ENCODE measurements at regions not wholly inside any gene's neighbourhood (a gene's known extent, or its start where the extent isn't known, plus 50 kb on each side); places are given as distances from the start of the nearest gene placed in this dataset.

- Histone ChIP-seq H3K4me1 (ENCODE audit: insufficient read depth, low read length) (no peaks in the 10 kb centered on the region), H3K4me2 (ENCODE audit: low read depth, low read length) (no peak overlapping the region), H3K27me3 (ENCODE audit: control insufficient read depth in 1 of 2, insufficient read depth in 2 of 2, low read length in 2 of 2) (no peaks in the 10 kb centered on the region), H3K27ac (ENCODE audit: extremely low read length, insufficient read depth, low read length) (no peak overlapping the region), H3K9ac (ENCODE audit: insufficient read depth, low read depth, low read length) (no peak overlapping the region), H4K20me1 (ENCODE audit: insufficient read depth, low read length) (no peaks in the 10 kb centered on the region), H3K79me2 (ENCODE audit: insufficient read depth, low read length) (no peaks in the 10 kb centered on the region), H3K36me3 (replicated peaks in 1 of 2; ENCODE audit: control insufficient read depth in 1 of 2, insufficient read depth in 2 of 2, low read length in 2 of 2) (no peaks in the 10 kb centered on the region), H2AFZ (ENCODE audit: low read length) (no peak overlapping the region), H3K4me3 (replicated peaks in 1 of 3; ENCODE audit: insufficient read depth in 1 of 3, low read depth in 2 of 3, low read length in 3 of 3) (no peak overlapping the region), H3K9me3 (ENCODE audit: low read length) (no peaks in the 10 kb centered on the region)
- ChIA-PET CTCF (ENCODE audit: low intra/inter-chr PET ratio, low total read pairs) (no interaction called here), POLR2A (no interaction called here)
- intact Hi-C loops (cut with micrococcal nuclease; ENCODE audit: unreplicated experiment) (no loop called here), in situ Hi-C loops (cut with HindIII; ENCODE audit: extremely low pct_ligation_motif_present, low pct_unique_long_range_greater_than_20kb) (no loop called here)
- BruUV-seq (replicated peaks), result no TSS peak
- DNase-seq (ENCODE audit: low spot score) (no peak), FAIRE-seq (no peak), ATAC-seq (no peak)
- no peak for TF ChIP-seq TRIM22 (IDR thresholded peaks at IDR 0.05)
- no peak for TF ChIP-seq IRF1 (CRISPR knock-in tag; IDR thresholded peaks at IDR 0.05; ENCODE audit: low read depth)
- 0% methylated on average over 2 of the region's 2 CpGs for WGBS (ENCODE audit: low lambda C conversion rate)
These were observed 72.4 kb upstream of the BBX start for GRCh38 chr3:107450254-107450893.

GRCh38 chr3:107452436-107452835 is 70.3 kb upstream of the BBX start:
- in situ Hi-C loops (cut with HindIII; ENCODE audit: extremely low pct_ligation_motif_present, low pct_unique_long_range_greater_than_20kb) (no loop called here), intact Hi-C loops (cut with micrococcal nuclease; ENCODE audit: unreplicated experiment) (no loop called here)
- WGBS (ENCODE audit: low lambda C conversion rate), result 1% methylated on average over 2 of the region's 2 CpGs
- BruUV-seq (replicated peaks), result no TSS peak
- Histone ChIP-seq H3K9ac (ENCODE audit: insufficient read depth, low read depth, low read length) (no peak overlapping the region), H3K27me3 (ENCODE audit: control insufficient read depth in 1 of 2, insufficient read depth in 2 of 2, low read length in 2 of 2) (no peaks in the 10 kb centered on the region; a peak in 1 of 5 replicates), H3K4me3 (replicated peaks in 1 of 3; ENCODE audit: insufficient read depth in 1 of 3, low read depth in 2 of 3, low read length in 3 of 3) (no peak overlapping the region), H3K4me1 (ENCODE audit: insufficient read depth, low read length) (no peaks in the 10 kb centered on the region), H3K27ac (ENCODE audit: extremely low read length, insufficient read depth, low read length) (no peak overlapping the region), H3K36me3 (replicated peaks in 1 of 2; ENCODE audit: control insufficient read depth in 1 of 2, insufficient read depth in 2 of 2, low read length in 2 of 2) (no peaks in the 10 kb centered on the region), H3K9me3 (ENCODE audit: low read length) (no peaks in the 10 kb centered on the region), H4K20me1 (ENCODE audit: insufficient read depth, low read length) (no peaks in the 10 kb centered on the region), H3K4me2 (ENCODE audit: low read depth, low read length) (no peak overlapping the region), H2AFZ (ENCODE audit: low read length) (no peak overlapping the region), H3K79me2 (ENCODE audit: insufficient read depth, low read length) (no peaks in the 10 kb centered on the region)
- no peak for FAIRE-seq
- CTCF ChIA-PET (ENCODE audit: low intra/inter-chr PET ratio, low total read pairs), result no interaction called here
- TF ChIP-seq MEIS1 (CRISPR knock-in tag; IDR thresholded peaks at IDR 0.05; ENCODE audit: borderline replicate concordance), result no peak
- no peak for TF ChIP-seq ZNF775 (CRISPR knock-in tag; IDR thresholded peaks at IDR 0.05; ENCODE audit: borderline replicate concordance)
- TF ChIP-seq FLYWCH1 (CRISPR knock-in tag; IDR thresholded peaks at IDR 0.05), result no peak
- no peak for TF ChIP-seq FOSL1 (CRISPR knock-in tag; IDR thresholded peaks at IDR 0.05; ENCODE audit: borderline replicate concordance)
- no peak for TF ChIP-seq KLF15 (CRISPR knock-in tag; IDR thresholded peaks at IDR 0.05; ENCODE audit: borderline replicate concordance)
- no peak for TF ChIP-seq PRMT3 (CRISPR knock-in tag; IDR thresholded peaks at IDR 0.05; ENCODE audit: borderline replicate concordance, low read depth)
- no peak for TF ChIP-seq RNF219 (CRISPR knock-in tag; IDR thresholded peaks at IDR 0.05)
- no peak for TF ChIP-seq ZNF703 (CRISPR knock-in tag; IDR thresholded peaks at IDR 0.05; ENCODE audit: borderline replicate concordance)
- TF ChIP-seq STAT5B (CRISPR knock-in tag; IDR thresholded peaks at IDR 0.05), result no peak
- no peak for TF ChIP-seq SNAPC2 (CRISPR knock-in tag; IDR thresholded peaks at IDR 0.05)
- no peak for TF ChIP-seq PLRG1 (conservative IDR thresholded peaks at IDR 0.05)
- DNase-seq (ENCODE audit: low spot score), result no peak
- POLR2A ChIA-PET, result no interaction called here
- ATAC-seq, result no peak
